OCI-M1 (cell line): ENCODE measurements at regions not wholly inside any gene's neighbourhood (a gene's known extent, or its start where the extent isn't known, plus 50 kb on each side); places are given as distances from the start of the nearest gene placed in this dataset.

Experiments used
- DNase-seq: peaks from one replicate; lab custom pipeline; 2025; lab: John Stamatoyannopoulos, UW

GRCh38 chr2:44825702-44826101, 115.8 kb upstream of the SIX3 start:
- no peak for DNase-seq

- no peak for DNase-seq
Measured at GRCh38 chr2:44826601-44827000, 114.9 kb upstream of the SIX3 start.

GRCh38 chr2:44829771-44830170, 111.7 kb upstream of the SIX3 start:
- no peak for DNase-seq

GRCh38 chr2:44833171-44834069, 108.1 kb upstream of the SIX3 start:
- peak; percentile 15 for DNase-seq

- DNase-seq = no peak
Measured at GRCh38 chr2:44834656-44835055, 106.8 kb upstream of the SIX3 start.

GRCh38 chr2:44836174-44836573, 105.3 kb upstream of the SIX3 start:
- no peak for DNase-seq

GRCh38 chr2:44836916-44837315, 104.6 kb upstream of the SIX3 start:
- no peak for DNase-seq

GRCh38 chr2:44838116-44838790, 103.2 kb upstream of the SIX3 start:
- DNase-seq = no peak

- no peak for DNase-seq
Measured at GRCh38 chr2:44839370-44839769, 102.1 kb upstream of the SIX3 start.

GRCh38 chr2:44839771-44840502, 101.6 kb upstream of the SIX3 start:
- no peak for DNase-seq

GRCh38 chr2:44840503-44840850, 101.0 kb upstream of the SIX3 start:
- DNase-seq = no peak

GRCh38 chr2:44843086-44843485, 98.4 kb upstream of the SIX3 start:
- no peak for DNase-seq

- no peak for DNase-seq
Measured at GRCh38 chr2:44843641-44844310, 97.7 kb upstream of the SIX3 start.

GRCh38 chr2:44844651-44845270, 96.7 kb upstream of the SIX3 start:
- DNase-seq = no peak

GRCh38 chr2:44848026-44848425, 93.5 kb upstream of the SIX3 start:
- DNase-seq = no peak

- no peak for DNase-seq
Measured at GRCh38 chr2:44850016-44850415, 91.5 kb upstream of the SIX3 start.

- DNase-seq = no peak
Measured at GRCh38 chr2:44851518-44851917, 90.0 kb upstream of the SIX3 start.

GRCh38 chr2:44852594-44852993, 88.9 kb upstream of the SIX3 start:
- no peak for DNase-seq

GRCh38 chr2:44859337-44859736, 82.2 kb upstream of the SIX3 start:
- DNase-seq = no peak

GRCh38 chr2:44866152-44866551, 75.3 kb upstream of the SIX3 start:
- no peak for DNase-seq

GRCh38 chr2:44869761-44870160, 71.7 kb upstream of the SIX3 start:
- DNase-seq = no peak

- DNase-seq = no peak
Measured at GRCh38 chr2:44877417-44877816, 64.1 kb upstream of the SIX3 start.
